PC-3 (cell line): ENCODE measurements at regions not wholly inside any gene's neighbourhood (a gene's known extent, or its start where the extent isn't known, plus 50 kb on each side); places are given as distances from the start of the nearest gene placed in this dataset.

ENCODE experiments used
- ATAC-seq: fragments of 200-7000 bp; cut with Tn5 transposase; 2 replicates; pipeline ENCODE4 v1.9.1; 2020; ENCODE audit warnings: mild to moderate bottlenecking, moderate library complexity
- BruUV-seq: library from RNA; stranded (reverse); fragments of 400-500 nt; replicated peaks from 2 replicates; lab custom pipeline; 2021; lab: Mats Ljungman, UMichigan
- CTCF ChIA-PET: fragments of 300-600 bp; sonication (Branson Sonifier 250); formaldehyde crosslinking; loops from one replicate; lab custom pipeline; 2022; ENCODE audit warnings: antibody characterized with exemption; lab: Charles Lee
- POLR2A ChIA-PET: fragments of 300-600 bp; sonication (Branson Sonifier 250); formaldehyde crosslinking; loops from one replicate; lab custom pipeline; 2022; ENCODE audit warnings: antibody characterized with exemption; ENCODE audit not compliant: unreplicated experiment; lab: Charles Lee
- DNase-seq: peaks from one replicate; pipeline ENCODE4 v3.0.0-alpha.2; 2015
- H2AFZ ChIP-seq: fragments of 300-600 bp; sonication (generic); 2 replicates; pipeline ENCODE4 v1.6.0; 2016; ENCODE audit warnings: antibody characterized with exemption, low read length
- H3F3A ChIP-seq: fragments of 300-600 bp; sonication (generic); one replicate; pipeline ENCODE4 v1.6.0; 2017; ENCODE audit warnings: antibody characterized with exemption, low read length, control low read depth, mild to moderate bottlenecking; ENCODE audit not compliant: unreplicated experiment
- H3K27ac ChIP-seq: fragments of 300-600 bp; sonication (generic); 2 replicates; pipeline ENCODE4 v1.5.1; 2016; ENCODE audit warnings: mild to moderate bottlenecking, low read length
- H3K27me3 ChIP-seq: fragments of 300-600 bp; sonication (generic); 2 replicates; pipeline ENCODE4 v1.6.1; 2016; ENCODE audit warnings: low read length, mixed read lengths
- H3K36me3 ChIP-seq: fragments of 300-600 bp; sonication (generic); 2 replicates; pipeline ENCODE4 v1.6.1; 2016; ENCODE audit warnings: low read depth, mixed run types, low read length, mixed read lengths
- H3K4me1 ChIP-seq: fragments of 300-600 bp; sonication (generic); 2 replicates; pipeline ENCODE4 v1.5.1; 2016; ENCODE audit warnings: low read length; ENCODE audit not compliant: insufficient read depth
- H3K4me2 ChIP-seq: fragments of 300-600 bp; sonication (generic); 2 replicates; pipeline ENCODE4 v1.6.0; 2016; ENCODE audit warnings: low read length
- H3K4me3 ChIP-seq: fragments of 300-600 bp; sonication (generic); 2 replicates; pipeline ENCODE4 v1.5.1; 2016; ENCODE audit warnings: mild to moderate bottlenecking, low read length, mixed read lengths
- H3K79me2 ChIP-seq: fragments of 300-600 bp; sonication (generic); 2 replicates; pipeline ENCODE4 v1.6.1; 2017; ENCODE audit warnings: low read length, mixed read lengths
- H3K9ac ChIP-seq: fragments of 300-600 bp; sonication (generic); 2 replicates; pipeline ENCODE4 v1.6.0; 2016; ENCODE audit warnings: mild to moderate bottlenecking, low read length
- H3K9me2 ChIP-seq: fragments of 300-600 bp; sonication (generic); replicated peaks from 2 replicates; pipeline ENCODE4 v1.6.1; 2016; ENCODE audit warnings: mixed run types, low read length, mixed read lengths
- H3K9me3 ChIP-seq: fragments of 300-600 bp; sonication (generic); 2 replicates; pipeline ENCODE4 v1.6.1; 2016; ENCODE audit warnings: low read length, mixed read lengths
- H4K20me1 ChIP-seq: fragments of 300-600 bp; sonication (generic); 2 replicates; pipeline ENCODE4 v1.6.1; 2016; ENCODE audit warnings: low read length, mixed read lengths
- CTCF ChIP-seq: fragments of 300-600 bp; sonication (generic); conservative IDR thresholded peaks from 2 replicates; pipeline ENCODE4 v1.5.1; 2017; ENCODE audit warnings: antibody characterized with exemption, low read depth, mild to moderate bottlenecking, low read length
- EZH2 ChIP-seq: fragments of 300-600 bp; sonication (generic); IDR thresholded peaks from one replicate; pipeline ENCODE4 v1.6.1; 2017; ENCODE audit warnings: antibody characterized with exemption, mild to moderate bottlenecking, low read length; ENCODE audit not compliant: unreplicated experiment
- EZH2phosphoT487 ChIP-seq: fragments of 300-600 bp; sonication (generic); IDR thresholded peaks from 2 replicates; pipeline ENCODE4 v1.6.1; 2018; ENCODE audit warnings: mild to moderate bottlenecking, antibody characterized with exemption, low read length, borderline replicate concordance
- intact Hi-C: fragments of 100-400 bp; cut with micrococcal nuclease; formaldehyde crosslinking; loops from 2 replicates; pipeline ENCODE4 v1.9.0; 2023

- no peaks in the 10 kb centered on the region for H3K79me2 ChIP-seq
- no peaks in the 10 kb centered on the region for H3K9me2 ChIP-seq
- H3K4me3 ChIP-seq: no peak overlapping the region
- ATAC-seq (no peak), DNase-seq (no peak)
- H3K4me2 ChIP-seq: no peak overlapping the region
- H3K36me3 ChIP-seq: no peaks in the 10 kb centered on the region
- no peak overlapping the region for H3K27ac ChIP-seq
- TF ChIP-seq EZH2phosphoT487 (no peak), CTCF (no peak), EZH2 (no peak)
- ChIA-PET CTCF (no interaction called here), POLR2A (no interaction called here)
- H3K27me3 ChIP-seq: peaks cover 55% of the 10 kb centered on the region
- no peak overlapping the region for H2AFZ ChIP-seq
- intact Hi-C loops: no loop called here
- H3K4me1 ChIP-seq: no peaks in the 10 kb centered on the region
- no peak overlapping the region for H3K9ac ChIP-seq
- H3K9me3 ChIP-seq: no peaks in the 10 kb centered on the region
- no peaks in the 10 kb centered on the region for H4K20me1 ChIP-seq
- no peaks in the 10 kb centered on the region for H3F3A ChIP-seq
- no TSS peak for BruUV-seq
Measured at GRCh38 chr7:35544028-35544742, 150.8 kb downstream of the HERPUD2 start.

DNA sequence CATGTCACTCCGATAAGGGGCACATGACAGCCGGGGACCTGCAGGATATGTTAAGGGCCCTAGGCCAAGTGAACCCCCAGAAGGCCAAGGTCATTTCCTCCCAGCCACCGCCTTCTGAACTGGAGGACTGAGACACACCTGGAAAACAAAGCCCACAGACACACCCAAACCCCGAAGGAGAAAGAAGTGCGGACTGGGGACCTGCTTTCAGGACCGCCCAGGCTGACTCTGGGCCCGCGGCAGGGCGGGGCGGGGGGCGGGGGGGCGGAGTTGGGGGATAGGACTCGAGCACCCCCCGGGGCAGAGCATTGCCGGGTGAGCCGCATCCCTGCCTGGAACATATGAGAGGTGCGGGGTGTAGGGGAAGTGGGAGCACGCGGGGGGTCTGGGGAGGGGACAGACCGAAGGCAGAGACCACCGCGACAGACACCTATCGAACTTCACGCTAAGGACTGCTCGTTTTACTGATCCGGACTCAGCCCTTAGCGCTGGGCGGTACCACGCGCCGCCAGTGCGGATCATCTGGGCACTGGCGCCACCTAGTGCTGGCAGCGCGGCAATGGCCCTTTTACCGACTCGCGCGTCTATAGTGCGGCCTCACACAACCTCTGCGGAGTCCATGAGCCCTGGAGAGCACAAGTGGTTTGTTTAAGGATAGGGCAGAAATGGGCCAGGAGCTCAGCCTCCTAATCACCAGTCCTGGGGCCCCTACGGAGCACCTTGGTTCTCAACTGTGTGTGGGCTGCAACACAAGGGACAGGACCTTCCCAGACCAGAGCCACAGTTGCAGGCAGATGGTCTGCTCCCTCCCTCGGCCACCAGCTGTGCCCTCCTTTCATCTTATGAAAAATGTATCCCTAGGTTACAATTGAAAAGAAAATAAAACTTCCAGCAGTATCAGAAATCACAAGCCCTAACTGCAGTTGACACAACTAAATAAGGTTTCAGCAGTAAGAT lies 157.6 kb downstream of the HERPUD2 start:
- Histone ChIP-seq H3K9ac (no peak overlapping the region), H2AFZ (peak overlapping the region; percentile 57; the same call in 1 of the 2 replicates), H3K9me2 (no peaks in the 10 kb centered on the region), H3K4me3 (peak overlapping the region; percentile 53; the same call in 1 of the 2 replicates), H3F3A (no peaks in the 10 kb centered on the region), H4K20me1 (no peaks in the 10 kb centered on the region), H3K27ac (no peak overlapping the region), H3K9me3 (no peaks in the 10 kb centered on the region), H3K4me2 (peak overlapping the region; percentile 74), H3K27me3 (peaks cover 12% of the 10 kb centered on the region; the same call in 1 of the 2 replicates), H3K36me3 (no peaks in the 10 kb centered on the region), H3K4me1 (peaks cover 8% of the 10 kb centered on the region; the same call in 1 of the 2 replicates), H3K79me2 (no peaks in the 10 kb centered on the region)
- ChIA-PET POLR2A (no interaction called here), CTCF (no interaction called here)
- peak; percentile 80 for DNase-seq
- BruUV-seq: no TSS peak
- no peak for TF ChIP-seq EZH2
- TF ChIP-seq CTCF: peak; percentile 85
- intact Hi-C loops: loop anchor here (1.0 to 5.0 kb wide), 4 partner anchors 85 to 465 kb away; no protein-coding TSS in a partner anchor
- ATAC-seq: peak; percentile 98
